ENCODE measurements at regions not wholly inside any gene's neighbourhood (a gene's known extent, or its start where the extent isn't known, plus 50 kb on each side); places are given as distances from the start of the nearest gene placed in this dataset.

GRCh38 chr9:135356021-135356420 lies 123.6 kb upstream of the PPP1R26 start:
- H3K27ac ChIP-seq = no peak overlapping the region
- intact Hi-C loops (cut with DNase I) = no loop called here

GRCh38 chr9:135356796-135357195 lies 122.8 kb upstream of the PPP1R26 start:
- H3K9me3 ChIP-seq = no peaks in the 10 kb centered on the region
- TF ChIP-seq CTCF (IDR thresholded peaks at IDR 0.05) = no peak
- no peaks in the 10 kb centered on the region for H3K4me1 ChIP-seq
- ATAC-seq (no peak), DNase-seq (peak in 1 of 4 donors; percentile 70)
- no peak overlapping the region for H3K27ac ChIP-seq
- H3K4me3 ChIP-seq = no peak overlapping the region
- peaks cover 0 to 19% of the 10 kb centered on the region in 2 donors for H3K27me3 ChIP-seq
- no peaks in the 10 kb centered on the region for H3K36me3 ChIP-seq
- intact Hi-C loops (cut with DNase I) = no loop called here

More at GRCh38 chr9:135356021-135356420, 123.6 kb upstream of the PPP1R26 start:
- Histone ChIP-seq H3K4me1 (no peaks in the 10 kb centered on the region), H3K36me3 (no peaks in the 10 kb centered on the region), H3K9me3 (no peaks in the 10 kb centered on the region), H3K27me3 (peaks cover 0 to 24% of the 10 kb centered on the region in 2 donors), H3K4me3 (no peak overlapping the region)
- DNase-seq (no peak), ATAC-seq (no peak)
- TF ChIP-seq CTCF (IDR thresholded peaks at IDR 0.05) = no peak

GRCh38 chr9:135357863-135358551 lies 121.6 kb upstream of the PPP1R26 start:
- TF ChIP-seq CTCF (IDR thresholded peaks at IDR 0.05) = no peak
- intact Hi-C loops (cut with DNase I) = no loop called here
- Histone ChIP-seq H3K27ac (no peak overlapping the region), H3K36me3 (no peaks in the 10 kb centered on the region), H3K4me3 (no peak overlapping the region), H3K27me3 (peaks cover 0 to 18% of the 10 kb centered on the region in 2 donors), H3K4me1 (no peaks in the 10 kb centered on the region), H3K9me3 (no peaks in the 10 kb centered on the region)
- ATAC-seq = no peak
- DNase-seq = peak in 1 of 4 donors; percentile 55

GRCh38 chr9:135358552-135358940 lies 121.0 kb upstream of the PPP1R26 start:
- Histone ChIP-seq H3K36me3 (no peaks in the 10 kb centered on the region), H3K4me3 (no peak overlapping the region), H3K9me3 (no peaks in the 10 kb centered on the region), H3K27me3 (peaks cover 0 to 13% of the 10 kb centered on the region in 2 donors), H3K27ac (no peak overlapping the region), H3K4me1 (no peaks in the 10 kb centered on the region)
- intact Hi-C loops (cut with DNase I) = no loop called here
- ATAC-seq (no peak), DNase-seq (peak in 1 of 4 donors; percentile 61)
- TF ChIP-seq CTCF (IDR thresholded peaks at IDR 0.05) = no peak

GRCh38 chr9:135359764-135360163 lies 119.8 kb upstream of the PPP1R26 start:
- DNase-seq = peak in 1 of 4 donors; percentile 31
- intact Hi-C loops (cut with DNase I) = no loop called here
- no peak overlapping the region for H3K27ac ChIP-seq
- ATAC-seq = no peak
- TF ChIP-seq CTCF (IDR thresholded peaks at IDR 0.05) = no peak
- no peaks in the 10 kb centered on the region for H3K9me3 ChIP-seq
- H3K36me3 ChIP-seq = no peaks in the 10 kb centered on the region
- H3K4me1 ChIP-seq = no peaks in the 10 kb centered on the region
- H3K4me3 ChIP-seq = no peak overlapping the region
- peaks cover 0 to 12% of the 10 kb centered on the region in 2 donors for H3K27me3 ChIP-seq
